ENCODE measurements at regions not wholly inside any gene's neighbourhood (a gene's known extent, or its start where the extent isn't known, plus 50 kb on each side); places are given as distances from the start of the nearest gene placed in this dataset.
"Not testable (repeated sequence)": the region's sequence is repeated elsewhere in the genome, so short reads cannot be mapped to it uniquely, and the experiment has no call there.

- DNase-seq = no peak
Measured at GRCh38 chr11:10998674-10999073, 140.8 kb upstream of the ZBED5 start.

DNA sequence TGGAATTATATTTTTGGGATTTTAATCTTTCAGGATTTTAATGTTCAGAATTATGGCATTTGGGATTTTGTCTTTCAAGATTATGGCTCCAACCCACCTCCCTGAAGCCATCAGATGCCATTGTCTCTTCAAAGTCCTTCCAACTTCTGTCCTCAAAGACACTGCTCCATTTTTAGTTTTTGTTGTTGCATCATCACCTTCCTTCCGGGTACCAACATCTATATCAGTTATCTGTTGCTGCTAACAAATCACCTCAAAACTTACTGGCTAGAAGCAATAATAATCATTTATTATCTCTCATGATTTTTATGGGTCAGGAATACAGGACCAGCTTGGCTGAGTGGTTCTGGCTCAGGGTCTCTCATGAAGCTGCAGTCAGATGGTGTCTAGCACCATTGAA, 138.8 kb upstream of the ZBED5 start:
- no peak for DNase-seq

- DNase-seq = no peak
Measured at GRCh38 chr11:10993640-10994039, 135.8 kb upstream of the ZBED5 start.

DNA sequence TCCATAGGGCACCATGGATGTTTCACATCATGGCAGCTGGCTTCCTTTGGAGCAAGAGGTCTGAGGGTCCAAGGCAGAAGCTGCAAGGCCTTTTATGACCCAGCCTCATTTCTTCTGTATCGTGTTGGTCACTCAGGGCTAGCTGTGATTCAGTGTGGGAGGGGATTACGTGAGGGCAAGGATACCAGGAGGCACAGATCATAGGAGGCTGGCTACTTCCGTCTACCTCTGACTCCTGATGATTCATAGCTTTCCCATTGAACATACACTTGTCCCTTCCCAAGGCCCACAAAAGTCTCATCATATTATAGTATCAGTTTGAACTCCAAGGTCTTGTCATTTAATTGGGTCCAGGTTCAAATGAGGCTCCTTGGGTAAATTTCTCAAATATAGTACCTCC, 135.3 kb upstream of the ZBED5 start:
- DNase-seq = no peak

DNA sequence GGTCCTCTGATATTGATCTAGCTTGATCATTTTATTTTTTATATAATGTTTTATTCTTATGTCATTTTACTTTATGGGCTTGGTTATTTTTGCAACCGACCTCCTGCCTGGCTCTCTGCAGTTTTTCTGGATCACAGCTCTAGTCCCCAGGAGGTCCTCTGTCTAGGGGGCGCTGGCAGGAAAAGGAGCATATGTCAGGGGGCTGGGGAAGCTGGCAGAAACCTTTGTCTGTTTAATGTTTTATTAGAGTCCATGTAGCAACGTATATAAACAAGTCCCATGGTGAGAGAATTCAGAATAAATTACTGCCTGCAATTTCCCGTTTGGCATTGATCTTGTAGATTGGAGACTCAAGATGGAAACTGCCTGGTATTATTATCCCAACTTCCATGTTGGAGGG, 133.5 kb upstream of the ZBED5 start:
- no peak for DNase-seq

DNA sequence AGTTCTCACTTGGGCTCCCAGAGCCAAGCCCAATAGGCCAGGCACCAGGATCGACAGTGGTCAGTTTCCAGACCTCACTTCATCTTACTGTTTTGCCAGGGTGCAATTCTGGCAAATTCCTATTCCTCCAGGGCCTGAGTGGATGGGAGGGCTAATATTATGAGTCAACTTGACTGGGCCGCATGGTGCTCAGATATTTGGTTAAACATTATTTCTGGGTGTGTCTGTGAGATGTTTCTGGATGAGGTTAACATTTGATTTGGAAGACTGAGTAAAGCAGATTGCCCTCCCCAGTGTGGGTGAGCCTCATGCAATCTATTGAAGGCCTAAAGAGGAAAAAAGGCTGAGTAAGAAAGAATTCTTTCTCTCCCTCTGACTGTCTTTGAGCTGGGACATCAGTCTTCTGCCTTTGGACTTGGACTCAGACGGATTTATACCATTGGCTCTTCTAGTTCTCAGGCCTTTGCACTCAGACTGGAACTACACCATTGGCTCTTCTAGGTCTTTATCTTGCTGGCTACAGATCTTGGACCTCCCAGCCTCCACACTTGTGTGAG, 132.9 kb upstream of the ZBED5 start:
- no peak for DNase-seq

DNA sequence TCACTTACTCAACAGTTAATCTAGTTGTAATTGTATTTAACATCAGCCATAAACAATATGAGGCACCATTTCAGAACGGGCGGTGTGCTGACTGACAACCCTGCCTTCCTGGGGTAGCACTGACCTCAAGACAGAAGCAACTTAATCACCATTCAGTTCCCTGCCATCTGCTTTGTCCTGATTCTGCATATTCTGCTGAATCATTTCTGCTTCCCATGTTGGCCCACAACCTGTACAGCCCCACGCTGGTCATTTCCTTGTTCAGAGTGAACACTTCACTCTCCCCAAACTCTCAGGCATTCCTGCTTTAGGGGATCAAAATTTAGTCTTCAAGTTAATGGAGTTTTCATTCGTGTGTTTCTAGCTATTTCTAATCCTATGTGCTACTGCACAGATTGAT, 132.3 kb upstream of the ZBED5 start:
- no peak for DNase-seq

- no peak for DNase-seq
Measured at GRCh38 chr11:10986006-10986405, 128.2 kb upstream of the ZBED5 start.

- no peak for DNase-seq
Measured at GRCh38 chr11:10984742-10985141, 126.9 kb upstream of the ZBED5 start.

DNA sequence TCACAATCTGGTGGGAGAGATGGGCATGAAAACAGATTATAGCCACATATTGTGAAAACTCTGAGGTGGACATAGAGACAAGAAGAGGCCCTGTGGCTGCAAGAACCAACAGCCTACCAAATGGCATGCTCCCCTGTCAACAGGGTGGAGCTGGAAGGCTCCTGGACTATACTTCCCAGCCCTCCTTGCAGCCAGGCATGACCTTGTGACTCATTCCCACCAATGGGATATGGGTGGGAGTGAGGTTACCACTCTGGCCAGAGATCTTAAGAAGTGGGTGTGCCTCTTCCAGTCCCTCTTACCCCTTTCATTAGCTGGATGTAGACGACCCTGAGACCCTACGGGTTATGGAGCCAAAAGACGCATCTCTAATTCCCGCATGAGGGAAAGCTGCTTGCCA, 126.4 kb upstream of the ZBED5 start:
- DNase-seq = no peak

GRCh38 chr11:10982704-10983510, 125.1 kb upstream of the ZBED5 start:
- DNase-seq = no peak

DNA sequence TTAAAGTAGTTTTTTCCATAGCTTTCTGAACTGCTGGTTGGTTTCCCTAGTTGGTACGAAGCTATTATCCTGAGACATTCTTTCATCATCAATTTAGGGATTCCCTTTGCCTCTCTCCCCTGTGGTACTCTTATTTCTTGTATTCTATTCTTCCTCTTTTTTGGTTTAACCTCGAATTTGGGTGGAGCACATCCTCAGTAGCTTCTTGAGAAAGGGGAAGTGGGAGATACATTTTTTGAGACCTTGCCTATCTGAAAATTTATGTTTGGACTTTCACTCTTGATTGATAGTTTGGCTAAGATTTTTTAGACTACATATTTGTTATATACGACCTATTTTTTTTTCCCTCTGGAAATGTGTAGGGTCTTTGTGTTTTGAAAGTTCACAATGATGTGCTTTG, 121.7 kb upstream of the ZBED5 start:
- no peak for DNase-seq

DNA sequence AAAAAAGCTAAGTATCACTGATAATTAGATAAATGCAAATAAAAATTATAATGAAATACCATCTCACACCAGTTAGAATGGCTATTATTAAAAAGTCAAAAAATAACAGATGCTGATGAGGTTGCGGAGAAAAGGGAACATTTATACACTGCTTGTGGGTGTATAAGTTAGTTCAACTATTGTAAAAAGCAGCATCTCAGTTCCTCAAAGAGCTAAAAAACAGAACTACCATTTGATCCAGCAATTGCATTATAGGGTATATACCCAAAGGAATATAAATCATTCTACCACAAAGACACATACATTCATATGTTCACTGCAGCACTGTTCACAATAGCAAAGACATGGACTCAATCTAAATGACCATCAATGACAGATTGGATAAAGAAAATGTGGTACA, 120.3 kb upstream of the ZBED5 start:
- no peak for DNase-seq

GRCh38 chr11:10975287-10975721, 117.5 kb upstream of the ZBED5 start:
- no peak for DNase-seq

DNA sequence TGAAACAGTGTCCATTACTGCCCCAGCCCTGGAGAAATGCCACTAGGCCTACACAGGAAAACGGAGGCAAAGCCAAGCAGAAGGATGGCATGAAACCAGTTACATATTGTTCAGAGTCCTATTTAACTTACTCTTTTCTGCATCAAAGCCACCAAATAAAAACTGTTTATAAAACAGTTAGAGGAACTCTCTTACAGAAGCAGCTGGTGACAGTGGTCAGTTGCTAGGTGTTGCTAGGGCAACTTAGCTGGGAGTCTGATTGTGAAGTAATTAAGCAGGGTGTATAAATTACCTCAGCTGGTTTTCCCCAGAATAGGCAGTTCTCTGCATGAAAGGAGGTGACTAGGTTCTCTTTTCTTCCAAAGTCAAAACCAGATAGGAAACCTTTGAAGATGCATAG, 115.6 kb upstream of the ZBED5 start:
- DNase-seq = no peak

GRCh38 chr11:10970926-10971325, 113.1 kb upstream of the ZBED5 start:
- DNase-seq = no peak

DNA sequence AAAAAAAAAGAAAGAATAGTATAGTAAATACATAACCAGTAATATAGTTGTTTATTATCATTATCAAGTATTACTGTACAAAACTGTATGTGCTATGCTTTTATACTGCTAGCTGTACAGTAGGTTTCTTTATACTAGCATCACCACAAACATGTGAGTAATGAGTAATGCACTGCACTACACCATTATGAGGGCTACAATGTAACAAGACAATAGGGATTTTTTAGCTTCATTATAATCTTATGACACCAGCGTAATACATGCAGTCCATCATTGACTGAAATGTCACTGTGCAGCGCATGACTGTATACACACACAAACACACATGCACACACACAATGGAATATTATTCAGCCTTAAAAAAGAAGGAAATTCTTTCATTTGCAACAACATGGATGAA, 111.5 kb upstream of the ZBED5 start:
- no peak for DNase-seq

GRCh38 chr11:10956884-10957283, 99.0 kb upstream of the ZBED5 start:
- DNase-seq = not testable (repeated sequence)

DNA sequence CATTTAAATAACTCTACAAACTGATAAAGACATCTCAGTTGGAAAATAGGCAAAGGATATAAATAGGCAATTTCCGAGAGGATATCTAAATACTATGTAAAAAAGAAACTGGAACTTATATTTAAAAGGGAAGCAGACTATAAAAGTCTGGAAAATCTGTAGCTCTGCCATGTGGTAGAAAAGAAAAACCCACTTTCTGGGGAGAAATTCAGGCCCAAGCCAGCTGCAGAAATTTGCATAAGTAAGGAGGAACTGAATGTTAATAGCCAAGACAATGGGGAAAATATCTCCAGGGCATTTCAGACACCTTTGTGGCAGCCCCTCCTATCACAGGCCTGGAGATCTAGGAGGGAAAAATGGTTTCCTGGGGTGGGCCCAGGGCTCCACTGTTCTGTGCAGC, 97.8 kb upstream of the ZBED5 start:
- no peak for DNase-seq

DNA sequence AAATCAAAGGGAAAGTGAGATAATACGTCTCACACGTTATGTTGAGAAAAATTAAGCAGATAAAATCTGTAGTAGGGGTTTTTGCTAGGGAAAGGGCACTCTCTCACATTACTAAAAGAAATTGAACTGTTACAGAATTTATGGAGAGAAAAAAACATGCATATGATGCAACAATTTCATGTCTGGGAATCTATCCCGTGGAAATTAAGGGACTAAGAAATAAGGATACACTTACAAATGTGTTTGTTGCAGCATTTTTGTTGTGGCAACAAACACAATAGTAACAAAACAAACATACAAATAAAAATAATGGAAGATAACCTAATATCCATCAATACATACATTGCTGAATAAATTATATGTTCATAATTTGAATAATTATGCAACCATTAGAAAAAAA, 96.3 kb upstream of the ZBED5 start:
- no peak for DNase-seq

DNA sequence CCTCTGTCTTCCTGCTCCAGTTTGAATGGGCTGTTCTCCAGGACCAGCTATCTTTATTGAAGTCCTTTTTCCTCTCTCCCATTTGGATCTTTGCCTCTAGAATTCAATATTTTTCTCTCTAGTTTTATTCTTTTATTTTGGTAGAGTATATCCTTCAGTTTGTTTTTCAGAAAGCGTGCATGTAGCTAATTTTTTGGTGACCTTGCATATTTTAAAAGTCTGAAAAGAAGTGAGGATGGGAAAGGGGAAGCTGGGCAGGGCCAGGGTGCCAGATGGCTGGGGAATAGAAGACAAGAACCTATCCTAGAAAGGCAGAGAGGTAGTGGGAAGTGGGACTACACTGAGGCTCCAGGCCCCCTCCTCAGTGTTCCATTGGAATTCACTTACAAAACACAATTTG, 95.0 kb upstream of the ZBED5 start:
- DNase-seq = no peak

GRCh38 chr11:10947935-10948334, 90.1 kb upstream of the ZBED5 start:
- DNase-seq = not testable (repeated sequence)

GRCh38 chr11:10946072-10946471, 88.2 kb upstream of the ZBED5 start:
- DNase-seq = no peak

DNA sequence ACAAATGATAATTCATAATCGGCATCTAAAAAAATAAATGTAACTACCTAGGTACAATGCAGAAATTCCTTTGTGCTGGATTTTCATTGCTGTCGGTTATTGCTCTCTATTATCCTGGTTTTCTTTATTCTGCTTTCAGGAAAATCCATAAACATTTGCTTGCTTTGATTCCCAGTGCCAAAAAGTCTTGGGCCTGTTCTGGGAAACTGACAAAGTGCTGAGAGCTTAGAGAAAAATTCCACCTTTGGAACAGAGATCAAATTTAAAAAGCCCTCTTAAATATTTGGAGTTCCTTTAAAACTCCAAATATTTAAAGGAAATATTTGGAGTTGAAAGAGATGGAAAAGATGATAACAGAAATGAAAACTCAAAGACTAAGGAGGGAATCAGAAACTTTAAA, 87.3 kb upstream of the ZBED5 start:
- no peak for DNase-seq

DNA sequence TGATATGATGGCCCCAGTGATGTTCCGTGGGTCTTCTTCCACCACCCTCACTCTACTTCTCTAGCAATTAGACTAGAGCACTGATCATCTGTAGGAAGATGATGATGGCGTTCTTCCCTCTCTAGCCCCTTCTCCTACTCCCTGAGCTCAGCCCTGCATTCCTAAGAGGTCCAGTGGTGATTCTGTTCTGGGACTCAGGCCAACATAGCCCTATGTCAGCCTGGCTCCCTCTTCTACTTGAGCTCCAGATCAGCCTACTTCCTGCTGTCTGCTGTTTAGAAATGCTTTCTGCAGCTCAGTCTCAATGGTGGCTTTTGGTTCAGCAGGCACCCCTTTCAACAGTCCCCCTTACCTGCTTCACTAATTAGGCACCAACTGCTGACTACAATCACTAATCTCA, 86.1 kb upstream of the ZBED5 start:
- DNase-seq = no peak
